ENCODE measurements at regions not wholly inside any gene's neighbourhood (a gene's known extent, or its start where the extent isn't known, plus 50 kb on each side); places are given as distances from the start of the nearest gene placed in this dataset.

GRCh38 chr11:116543911-116544475, 228.8 kb downstream of the BUD13 start:
- Mint-ChIP-seq H3K4me1 (no peaks in the 10 kb centered on the region), H3K36me3 (no peaks in the 10 kb centered on the region), H3K27ac (no peak overlapping the region), H3K4me3 (no peak overlapping the region), H3K27me3 (ENCODE audit: low read depth in 3 of 3) (peaks cover 3 to 4% (median 4%) of the 10 kb centered on the region in 3 donors), H3K9me3 (peaks cover 0 to 6% (median 2%) of the 10 kb centered on the region in 7 donors)
- Histone ChIP-seq H2AFZ (ENCODE audit: insufficient read depth, low read depth, low read length, poor library complexity, severe bottlenecking) (no peak overlapping the region), H3K79me2 (ENCODE audit: insufficient read depth, low read length) (no peaks in the 10 kb centered on the region), H3K27me3 (ENCODE audit: control insufficient read depth in 2 of 2, insufficient read depth in 2 of 2, low read length in 2 of 2) (no peaks in the 10 kb centered on the region), H3K27ac (ENCODE audit: low read depth in 1 of 2, low read length in 2 of 2) (no peak overlapping the region), H3K4me1 (ENCODE audit: control insufficient read depth in 1 of 2, insufficient read depth in 2 of 2, low read length in 2 of 2) (no peaks in the 10 kb centered on the region), H3K36me3 (replicated peaks in 1 of 2; ENCODE audit: control insufficient read depth in 1 of 2, insufficient read depth in 2 of 2, low read length in 2 of 2) (no peaks in the 10 kb centered on the region), H3K9me3 (replicated peaks in 1 of 2; ENCODE audit: control insufficient read depth in 1 of 2, insufficient read depth in 1 of 2, low read length in 2 of 2) (peaks cover 4% of the 10 kb centered on the region in 2 donors), H3K4me3 (replicated peaks in 1 of 3; ENCODE audit: low read depth in 2 of 3, low read length in 3 of 3) (no peak overlapping the region), H3K9ac (ENCODE audit: insufficient read depth, low read length, poor library complexity, severe bottlenecking) (no peak overlapping the region), H4K20me1 (ENCODE audit: insufficient read depth, low read length) (no peaks in the 10 kb centered on the region), H3K4me2 (replicated peaks; ENCODE audit: extremely low read depth, low read length, poor library complexity, severe bottlenecking) (no peak overlapping the region)
- WGBS (ENCODE audit: insufficient coverage), result 87% methylated on average over 3 of the region's 4 CpGs
- no peak for DNase-seq
- TF ChIP-seq CTCF (IDR thresholded peaks at IDR 0.05), result no peak
- intact Hi-C loops (cut with micrococcal nuclease), result no loop called here

DNA sequence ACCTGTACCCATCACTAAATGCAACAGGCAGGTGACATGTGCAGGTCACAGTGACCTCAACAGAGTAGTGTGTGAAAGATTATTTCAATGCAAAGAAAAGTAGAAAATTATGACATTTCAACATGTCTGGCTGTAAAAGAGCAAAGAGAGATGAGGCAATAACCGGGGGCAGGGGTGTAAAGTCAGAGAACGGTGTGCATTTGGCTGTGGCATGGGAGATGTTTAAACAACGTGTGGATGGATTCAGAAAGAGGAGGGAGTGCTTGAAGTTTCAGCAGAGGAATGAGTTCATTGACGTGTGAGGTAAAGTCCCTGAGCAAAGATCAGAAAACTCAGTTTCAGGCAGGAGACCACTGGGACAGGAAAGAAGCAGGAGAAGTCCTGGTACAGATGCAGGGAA, 229.7 kb downstream of the BUD13 start:
- Histone ChIP-seq H2AFZ (ENCODE audit: insufficient read depth, low read depth, low read length, poor library complexity, severe bottlenecking) (no peak overlapping the region), H3K27me3 (ENCODE audit: control insufficient read depth in 2 of 2, insufficient read depth in 2 of 2, low read length in 2 of 2) (no peaks in the 10 kb centered on the region), H3K9ac (ENCODE audit: insufficient read depth, low read length, poor library complexity, severe bottlenecking) (no peak overlapping the region), H3K4me1 (ENCODE audit: control insufficient read depth in 1 of 2, insufficient read depth in 2 of 2, low read length in 2 of 2) (no peaks in the 10 kb centered on the region), H3K79me2 (ENCODE audit: insufficient read depth, low read length) (no peaks in the 10 kb centered on the region), H4K20me1 (ENCODE audit: insufficient read depth, low read length) (no peaks in the 10 kb centered on the region), H3K4me2 (replicated peaks; ENCODE audit: extremely low read depth, low read length, poor library complexity, severe bottlenecking) (no peak overlapping the region), H3K27ac (ENCODE audit: low read depth in 1 of 2, low read length in 2 of 2) (no peak overlapping the region), H3K4me3 (replicated peaks in 1 of 3; ENCODE audit: low read depth in 2 of 3, low read length in 3 of 3) (no peak overlapping the region), H3K36me3 (replicated peaks in 1 of 2; ENCODE audit: control insufficient read depth in 1 of 2, insufficient read depth in 2 of 2, low read length in 2 of 2) (no peaks in the 10 kb centered on the region), H3K9me3 (replicated peaks in 1 of 2; ENCODE audit: control insufficient read depth in 1 of 2, insufficient read depth in 1 of 2, low read length in 2 of 2) (no peaks in the 10 kb centered on the region)
- no peaks in the 10 kb centered on the region for H3K4me1 Mint-ChIP-seq
- H3K9me3 Mint-ChIP-seq, result peaks cover 0 to 2% (median 0%) of the 10 kb centered on the region in 7 donors
- no peak overlapping the region for H3K27ac Mint-ChIP-seq
- intact Hi-C loops (cut with micrococcal nuclease), result no loop called here
- H3K4me3 Mint-ChIP-seq, result no peak overlapping the region
- 74% methylated on average over 4 of the region's 4 CpGs for WGBS (ENCODE audit: insufficient coverage)
- H3K36me3 Mint-ChIP-seq, result no peaks in the 10 kb centered on the region
- TF ChIP-seq CTCF (IDR thresholded peaks at IDR 0.05), result no peak
- DNase-seq, result no peak
- peaks cover 3 to 6% (median 6%) of the 10 kb centered on the region in 3 donors for H3K27me3 Mint-ChIP-seq (ENCODE audit: low read depth in 3 of 3)

All from CD14-positive monocyte (primary cell).